NCI-H1694 (cell line): ENCODE measurements at regions not wholly inside any gene's neighbourhood (a gene's known extent, or its start where the extent isn't known, plus 50 kb on each side); places are given as distances from the start of the nearest gene placed in this dataset.

ENCODE experiments used
- DNase-seq: peaks from one replicate; lab custom pipeline; 2025; lab: John Stamatoyannopoulos, UW

GRCh38 chr5:99133921-99134320 lies 205.1 kb upstream of the CHD1 start:
- DNase-seq: no peak

- DNase-seq: no peak
These were observed 201.1 kb upstream of the CHD1 start for GRCh38 chr5:99129768-99130501.

- DNase-seq: no peak
These were observed 194.2 kb upstream of the CHD1 start for GRCh38 chr5:99122976-99123375.

- DNase-seq: no peak
These were observed 190.5 kb upstream of the CHD1 start for GRCh38 chr5:99119326-99119725.

GRCh38 chr5:99116526-99116925 lies 187.7 kb upstream of the CHD1 start:
- DNase-seq: no peak

- no peak for DNase-seq
These were observed 181.1 kb upstream of the CHD1 start for GRCh38 chr5:99109894-99110293.

- no peak for DNase-seq
These were observed 176.4 kb upstream of the CHD1 start for GRCh38 chr5:99105216-99105615.

- DNase-seq: peak; percentile 18
These were observed 175.8 kb upstream of the CHD1 start for GRCh38 chr5:99104538-99105132.

- no peak for DNase-seq
These were observed 173.4 kb upstream of the CHD1 start for GRCh38 chr5:99102073-99102697.

GRCh38 chr5:99099691-99100090 lies 170.9 kb upstream of the CHD1 start:
- no peak for DNase-seq

- no peak for DNase-seq
These were observed 161.2 kb upstream of the CHD1 start for GRCh38 chr5:99089822-99090549.

GRCh38 chr5:99088309-99088708 lies 159.5 kb upstream of the CHD1 start:
- no peak for DNase-seq

GRCh38 chr5:99083197-99083596 lies 154.4 kb upstream of the CHD1 start:
- no peak for DNase-seq

GRCh38 chr5:99081711-99082110 lies 152.9 kb upstream of the CHD1 start:
- no peak for DNase-seq

GRCh38 chr5:99076723-99077640 lies 148.2 kb upstream of the CHD1 start:
- no peak for DNase-seq

- DNase-seq: no peak
These were observed 144.0 kb upstream of the CHD1 start for GRCh38 chr5:99072846-99073245.

GRCh38 chr5:99070822-99071221 lies 142.0 kb upstream of the CHD1 start:
- no peak for DNase-seq

GRCh38 chr5:99070362-99070761 lies 141.6 kb upstream of the CHD1 start:
- DNase-seq: no peak

- no peak for DNase-seq
These were observed 140.3 kb upstream of the CHD1 start for GRCh38 chr5:99068944-99069650.

- no peak for DNase-seq
These were observed 134.9 kb upstream of the CHD1 start for GRCh38 chr5:99063737-99064136.

- no peak for DNase-seq
These were observed 132.9 kb upstream of the CHD1 start for GRCh38 chr5:99061711-99062110.
